IMR-90 (cell line): ENCODE measurements at regions not wholly inside any gene's neighbourhood (a gene's known extent, or its start where the extent isn't known, plus 50 kb on each side); places are given as distances from the start of the nearest gene placed in this dataset.

Source experiments
- ATAC-seq: fragments of 200-7000 bp; cut with Tn5 transposase; 2 replicates; pipeline ENCODE4 v1.9.1; 2020; ENCODE audit warnings: low read depth, mild to moderate bottlenecking, moderate library complexity
- BruUV-seq: library from RNA; stranded (reverse); fragments of 400-500 nt; replicated peaks from 2 replicates; lab custom pipeline; 2021; lab: Mats Ljungman, UMichigan
- CTCF ChIA-PET: fragments of 300-600 bp; formaldehyde crosslinking; extraction: SDS; loops from one replicate; lab custom pipeline; 2021; ENCODE audit warnings: antibody characterized with exemption; lab: Yijun Ruan, JAX
- POLR2A ChIA-PET: fragments of 300-600 bp; sonication (Branson Sonifier 250); formaldehyde crosslinking; loops from one replicate; lab custom pipeline; 2022; ENCODE audit warnings: antibody characterized with exemption; ENCODE audit not compliant: unreplicated experiment; lab: Charles Lee
- DNase-seq: peaks from one replicate; pipeline ENCODE4 v3.0.0; 2013
- H2AFZ ChIP-seq: replicated peaks from 2 replicates; pipeline ENCODE3; 2013; ENCODE audit warnings: low read length, mild to moderate bottlenecking; ENCODE audit not compliant: poor library complexity
- H2AK5ac ChIP-seq: 2 replicates; pipeline ENCODE4 v1.6.1; 2013; ENCODE audit warnings: low read depth, low read length, inconsistent platforms
- H2AK9ac ChIP-seq: replicated peaks from 2 replicates; pipeline ENCODE3; 2013; ENCODE audit warnings: mild to moderate bottlenecking, low read depth, low read length, moderate library complexity; ENCODE audit not compliant: poor library complexity
- H2BK120ac ChIP-seq: 2 replicates; pipeline ENCODE4 v1.6.1; 2013; ENCODE audit warnings: low read depth, low read length, inconsistent platforms
- H2BK15ac ChIP-seq: 3 replicates; pipeline ENCODE4 v1.6.1; 2013; ENCODE audit warnings: low read depth, low read length, inconsistent platforms
- H2BK20ac ChIP-seq: 2 replicates; pipeline ENCODE4 v1.6.1; 2013; ENCODE audit warnings: low read depth, mild to moderate bottlenecking, inconsistent platforms, low read length, moderate library complexity
- H2BK5ac ChIP-seq: 2 replicates; pipeline ENCODE4 v1.6.1; 2013; ENCODE audit warnings: mild to moderate bottlenecking, low read depth, low read length, inconsistent platforms; ENCODE audit not compliant: poor library complexity, severe bottlenecking
- H3K14ac ChIP-seq: replicated peaks from 2 replicates; pipeline ENCODE4 v1.6.1; 2013; ENCODE audit warnings: low read depth, low read length, inconsistent platforms
- H3K18ac ChIP-seq: 2 replicates; pipeline ENCODE4 v1.6.1; 2013; ENCODE audit warnings: low read depth, low read length, control low read depth
- H3K23ac ChIP-seq: 2 replicates; pipeline ENCODE4 v1.6.1; 2013; ENCODE audit warnings: low read depth, low read length, inconsistent platforms
- H3K27ac ChIP-seq: 2 replicates; pipeline ENCODE4 v1.5.1; 2013; ENCODE audit warnings: mild to moderate bottlenecking, control low read depth, low read length; ENCODE audit not compliant: insufficient read depth
- H3K27me3 ChIP-seq: 2 replicates; pipeline ENCODE4 v1.6.1; 2013; ENCODE audit warnings: low read length; ENCODE audit not compliant: control insufficient read depth, insufficient read depth
- H3K36me3 ChIP-seq: 2 replicates; pipeline ENCODE4 v1.6.1; 2013; ENCODE audit warnings: low read length, mixed read lengths; ENCODE audit not compliant: control insufficient read depth, insufficient read depth
- H3K4ac ChIP-seq: 2 replicates; pipeline ENCODE4 v1.6.1; 2013; ENCODE audit warnings: low read depth, low read length, inconsistent platforms
- H3K4me1 ChIP-seq: 2 replicates; pipeline ENCODE4 v1.6.1; 2013; ENCODE audit warnings: low read length, mixed read lengths; ENCODE audit not compliant: control insufficient read depth, insufficient read depth
- H3K4me2 ChIP-seq: 2 replicates; pipeline ENCODE4 v1.6.1; 2013; ENCODE audit warnings: low read depth, mild to moderate bottlenecking, control low read depth, low read length, moderate library complexity
- H3K4me3 ChIP-seq: 2 replicates; pipeline ENCODE4 v1.5.1; 2013; ENCODE audit warnings: low read depth, mild to moderate bottlenecking, control low read depth, low read length, moderate library complexity; ENCODE audit not compliant: insufficient read depth
- H3K56ac ChIP-seq: 2 replicates; pipeline ENCODE4 v1.6.1; 2013; ENCODE audit warnings: low read length, inconsistent platforms; ENCODE audit not compliant: insufficient read depth; ENCODE audit errors: extremely low read depth
- H3K79me1 ChIP-seq, 2 experiments: 2 replicates each; pipeline ENCODE4 v1.6.1; 2013; ENCODE audit warnings: low read length in 2 of 2, inconsistent platforms in 1 of 2, low read depth in 1 of 2
- H3K9ac ChIP-seq: 2 replicates; pipeline ENCODE4 v1.6.1; 2013; ENCODE audit warnings: low read depth, low read length, control low read depth
- H3K9me1 ChIP-seq: 2 replicates; pipeline ENCODE4 v1.6.1; 2013; ENCODE audit warnings: low read length, inconsistent platforms; ENCODE audit not compliant: insufficient read depth
- H3K9me3 ChIP-seq: 2 replicates; pipeline ENCODE4 v1.6.1; 2013; ENCODE audit warnings: low read length; ENCODE audit not compliant: control insufficient read depth, insufficient read depth
- H4K20me1 ChIP-seq: 2 replicates; pipeline ENCODE4 v1.6.1; 2013; ENCODE audit warnings: low read length, inconsistent platforms; ENCODE audit not compliant: insufficient read depth
- H4K5ac ChIP-seq: 2 replicates; pipeline ENCODE4 v1.6.1; 2013; ENCODE audit warnings: mild to moderate bottlenecking, low read depth, low read length, control low read depth
- H4K8ac ChIP-seq, 2 experiments: 2 replicates each; pipeline ENCODE4 v1.6.1; 2013; ENCODE audit warnings: low read depth in 2 of 2, low read length in 2 of 2, control low read depth in 1 of 2, inconsistent platforms in 1 of 2
- H4K91ac ChIP-seq: 2 replicates; pipeline ENCODE4 v1.6.1; 2013; ENCODE audit warnings: low read depth, low read length, inconsistent platforms; ENCODE audit not compliant: insufficient read depth
- SMC3 ChIP-seq: fragments of 150-350 bp; IDR thresholded peaks from 2 replicates; pipeline ENCODE4 v1.6.1; 2016; ENCODE audit warnings: low read depth, mild to moderate bottlenecking, antibody characterized with exemption, low read length, moderate library complexity
- USF2 ChIP-seq: fragments of 150-350 bp; IDR thresholded peaks from 2 replicates; pipeline ENCODE4 v1.6.1; 2017; ENCODE audit warnings: mild to moderate bottlenecking, antibody characterized with exemption, low read length, low read depth
- WGBS, 2 experiments: methylation state at CpG; one replicate each; pipeline versions ENCODE4 v1.1.5 to v1.1.7; 2013; ENCODE audit warnings: missing lambda C conversion rate in 2 of 2; ENCODE audit not compliant: insufficient read length in 1 of 2; ENCODE audit errors: extremely low coverage in 2 of 2; 5-methylcytosine and 5-hydroxymethylcytosine counted together
- dilution Hi-C: fragments of 300-500 bp; cut with HindIII; formaldehyde crosslinking; loops from one replicate; pipeline ENCODE4 v1.14.3; 2018; ENCODE audit warnings: low sequenced_read_pairs; ENCODE audit not compliant: unreplicated experiment
- in situ Hi-C: fragments of 300-500 bp; cut with MboI; formaldehyde crosslinking; loops from 3 replicates; pipeline ENCODE4 v1.14.3; 2019; ENCODE audit warnings: low sequenced_read_pairs, inconsistent platforms, mixed read lengths
- intact Hi-C: fragments of 100-400 bp; cut with micrococcal nuclease; formaldehyde crosslinking; loops from 2 replicates; pipeline ENCODE4 v1.10.0; 2022

DNA sequence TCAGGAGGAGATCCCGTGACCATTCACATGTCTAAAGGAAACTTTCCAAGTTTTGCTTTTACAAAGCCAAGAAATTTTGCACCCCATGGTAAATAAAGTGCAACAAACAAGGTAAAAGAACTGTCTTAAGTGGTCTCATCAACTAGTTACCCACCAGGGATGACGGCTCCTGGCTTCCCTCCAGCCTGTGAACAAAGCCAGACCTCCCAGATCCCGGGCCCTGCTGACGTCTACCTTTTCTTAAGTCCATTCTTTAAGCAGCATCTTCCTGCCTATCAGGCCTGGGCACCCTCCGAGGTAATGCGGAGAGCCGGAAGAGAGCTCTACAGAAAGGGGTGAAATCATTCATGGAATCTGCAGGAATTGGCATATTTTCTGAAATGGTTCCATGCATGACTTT lies 58.0 kb upstream of the DAAM1 start:
- Histone ChIP-seq H3K9me1 (no peaks in the 10 kb centered on the region), H2AFZ (no peak overlapping the region), H3K36me3 (no peaks in the 10 kb centered on the region), H2AK5ac (no peak overlapping the region), H2BK20ac (no peak overlapping the region), H3K9ac (no peak overlapping the region), H3K9me3 (no peaks in the 10 kb centered on the region), H4K8ac (no peak overlapping the region), H4K5ac (no peak overlapping the region), H4K20me1 (no peaks in the 10 kb centered on the region), H3K4me1 (no peaks in the 10 kb centered on the region; the same call in 1 of the 2 replicates), H3K27ac (no peak overlapping the region), H3K56ac (no peak overlapping the region), H3K23ac (no peak overlapping the region), H3K18ac (no peak overlapping the region), H3K4me2 (no peak overlapping the region), H3K27me3 (peaks cover 16% of the 10 kb centered on the region), H3K79me1 (no peaks in the 10 kb centered on the region), H2BK15ac (no peak overlapping the region), H3K14ac (no peak overlapping the region), H2AK9ac (no peak overlapping the region), H2BK120ac (no peak overlapping the region), H3K4ac (no peak overlapping the region), H4K91ac (no peak overlapping the region), H2BK5ac (no peak overlapping the region), H3K4me3 (no peak overlapping the region)
- no peak for DNase-seq
- dilution Hi-C loops (no loop called here), intact Hi-C loops (no loop called here), in situ Hi-C loops (no loop called here)
- ChIA-PET POLR2A (no interaction called here), CTCF (interaction anchor here (0.6 kb wide), 1 partner anchor 1443 kb away, joined by 4 read pairs; no protein-coding TSS in a partner anchor)
- WGBS, 2 experiments, result 100% methylated on average over 1 of the region's 7 CpGs; no CpG with 5 or more reads in 1 of the 2 experiments
- no TSS peak for BruUV-seq
- ATAC-seq, result no peak
- TF ChIP-seq SMC3 (no peak), USF2 (no peak)
